HFF-Myc (cell line): ENCODE measurements at regions not wholly inside any gene's neighbourhood (a gene's known extent, or its start where the extent isn't known, plus 50 kb on each side); places are given as distances from the start of the nearest gene placed in this dataset.

Experiments
- DNase-seq: peaks from one replicate; pipeline ENCODE4 v3.0.0-alpha.2; 2011; ENCODE audit warnings: low read depth; ENCODE audit errors: extremely low read depth
- H3K4me3 ChIP-seq: replicated peaks from 2 replicates; pipeline ENCODE4 v1.5.1; 2011; ENCODE audit warnings: low read depth, mild to moderate bottlenecking, control low read depth, low read length
- TF ChIP-seq, protein P1 (sequence below): IDR thresholded peaks from 2 replicates; pipeline ENCODE4 v1.5.1; 2012; ENCODE audit warnings: mild to moderate bottlenecking, low read depth, low read length, control low read depth; ENCODE audit errors: missing control alignments

- DNase-seq: no peak
- TF ChIP-seq, protein P1, sequence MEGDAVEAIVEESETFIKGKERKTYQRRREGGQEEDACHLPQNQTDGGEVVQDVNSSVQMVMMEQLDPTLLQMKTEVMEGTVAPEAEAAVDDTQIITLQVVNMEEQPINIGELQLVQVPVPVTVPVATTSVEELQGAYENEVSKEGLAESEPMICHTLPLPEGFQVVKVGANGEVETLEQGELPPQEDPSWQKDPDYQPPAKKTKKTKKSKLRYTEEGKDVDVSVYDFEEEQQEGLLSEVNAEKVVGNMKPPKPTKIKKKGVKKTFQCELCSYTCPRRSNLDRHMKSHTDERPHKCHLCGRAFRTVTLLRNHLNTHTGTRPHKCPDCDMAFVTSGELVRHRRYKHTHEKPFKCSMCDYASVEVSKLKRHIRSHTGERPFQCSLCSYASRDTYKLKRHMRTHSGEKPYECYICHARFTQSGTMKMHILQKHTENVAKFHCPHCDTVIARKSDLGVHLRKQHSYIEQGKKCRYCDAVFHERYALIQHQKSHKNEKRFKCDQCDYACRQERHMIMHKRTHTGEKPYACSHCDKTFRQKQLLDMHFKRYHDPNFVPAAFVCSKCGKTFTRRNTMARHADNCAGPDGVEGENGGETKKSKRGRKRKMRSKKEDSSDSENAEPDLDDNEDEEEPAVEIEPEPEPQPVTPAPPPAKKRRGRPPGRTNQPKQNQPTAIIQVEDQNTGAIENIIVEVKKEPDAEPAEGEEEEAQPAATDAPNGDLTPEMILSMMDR: no peak
- H3K4me3 ChIP-seq: no peak overlapping the region
These were observed 79.3 kb upstream of the TBC1D3K start for GRCh38 chr17:37844977-37845293.

DNA sequence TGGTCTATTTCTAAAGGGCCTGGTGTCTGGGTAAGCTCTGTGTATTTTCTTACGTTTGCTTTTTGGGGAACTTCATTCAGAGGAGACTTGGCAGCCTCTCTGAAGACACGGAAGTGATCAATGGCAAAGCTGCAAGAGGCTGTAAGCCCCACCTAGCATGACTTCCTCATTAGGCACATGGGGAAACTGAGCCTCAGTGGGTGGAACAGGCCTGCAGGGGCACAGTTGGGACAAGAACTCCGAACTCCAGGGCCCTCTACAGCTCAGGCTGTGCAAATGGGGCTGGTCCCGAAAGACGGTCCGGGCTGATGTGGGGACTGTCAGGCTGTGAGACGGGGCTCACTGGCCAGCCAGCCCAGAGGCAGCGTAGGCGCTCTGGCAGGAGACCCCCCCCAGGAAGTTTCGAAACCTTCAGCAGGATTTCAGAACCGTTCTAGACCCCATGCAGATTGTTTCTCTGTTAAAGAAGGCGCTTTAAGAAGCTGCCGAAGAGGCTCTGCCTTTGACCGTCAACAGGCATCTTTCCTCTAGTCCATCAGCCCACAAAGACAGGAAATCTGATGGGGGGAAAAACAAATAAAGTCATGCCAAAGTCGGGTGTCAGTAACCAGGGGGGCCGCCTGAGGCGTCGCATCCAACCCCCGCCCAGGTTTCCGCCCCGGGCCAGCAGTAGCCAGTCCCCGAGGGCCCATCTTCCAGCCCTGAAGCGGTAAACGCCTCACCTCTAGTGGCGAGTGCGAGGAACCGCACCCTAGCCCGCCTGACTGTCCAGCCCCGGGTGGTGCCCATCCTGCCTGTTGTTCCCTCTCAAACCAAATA is 79.8 kb upstream of the TBC1D3K start:
- H3K4me3 ChIP-seq: no peak overlapping the region
- no peak for DNase-seq
- TF ChIP-seq, protein P1: peak; percentile 87

DNA sequence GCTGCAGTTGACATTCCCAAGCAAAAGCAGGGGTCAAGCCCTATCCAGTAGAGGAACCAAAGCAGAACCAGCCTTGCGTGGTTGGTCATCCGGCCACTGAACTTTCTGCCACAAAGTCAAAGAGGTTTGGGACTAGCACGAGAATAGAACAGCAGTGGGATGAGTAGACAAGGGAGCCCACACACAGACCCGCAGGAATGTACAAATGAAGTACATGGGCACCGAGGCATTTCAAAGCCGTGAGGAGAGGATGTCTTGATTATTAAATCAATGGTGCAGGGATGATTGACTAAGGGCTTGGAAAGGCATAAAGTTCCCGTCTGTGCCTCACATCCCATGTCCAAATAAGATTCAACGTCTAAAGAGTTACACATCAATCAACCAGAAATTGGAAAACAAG is 81.8 kb upstream of the TBC1D3K start:
- TF ChIP-seq, protein P1: no peak
- DNase-seq: no peak
- no peak overlapping the region for H3K4me3 ChIP-seq

GRCh38 chr17:37841232-37841631 is 83.0 kb upstream of the TBC1D3K start:
- no peak overlapping the region for H3K4me3 ChIP-seq
- no peak for DNase-seq
- TF ChIP-seq, protein P1: no peak

DNA sequence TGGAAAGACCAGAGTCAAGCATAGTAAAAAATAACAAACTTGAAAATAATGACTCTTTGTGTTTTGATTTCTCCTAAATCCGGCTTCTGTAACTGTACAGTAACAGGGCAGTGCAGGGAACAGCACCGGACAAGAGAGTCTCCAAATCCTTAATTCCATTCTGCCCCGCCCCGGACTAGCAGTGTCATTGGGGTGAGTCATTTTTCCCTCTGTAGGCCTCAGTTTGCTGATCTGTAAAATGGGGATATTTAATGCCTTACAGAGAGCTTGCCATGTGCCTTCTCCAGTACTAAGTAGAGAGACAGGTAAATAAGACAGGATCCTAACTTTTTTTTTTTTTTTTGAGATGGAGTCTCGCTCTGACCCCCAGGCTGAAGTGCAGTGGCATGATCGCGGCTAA is 83.6 kb upstream of the TBC1D3K start:
- H3K4me3 ChIP-seq: no peak overlapping the region
- DNase-seq: no peak
- TF ChIP-seq, protein P1: no peak

GRCh38 chr17:37839196-37839978 is 84.8 kb upstream of the TBC1D3K start:
- DNase-seq: no peak
- TF ChIP-seq, protein P1: no peak
- H3K4me3 ChIP-seq: no peak overlapping the region

- no peak for DNase-seq
- TF ChIP-seq, protein P1: no peak
- no peak overlapping the region for H3K4me3 ChIP-seq
These were observed 85.9 kb upstream of the TBC1D3K start for GRCh38 chr17:37838276-37838675.
